D341Med (cell line): ENCODE measurements at regions not wholly inside any gene's neighbourhood (a gene's known extent, or its start where the extent isn't known, plus 50 kb on each side); places are given as distances from the start of the nearest gene placed in this dataset.

Source experiments
- DNase-seq: peaks from one replicate; pipeline ENCODE4 v3.0.0; 2012; ENCODE audit warnings: low spot score

DNA sequence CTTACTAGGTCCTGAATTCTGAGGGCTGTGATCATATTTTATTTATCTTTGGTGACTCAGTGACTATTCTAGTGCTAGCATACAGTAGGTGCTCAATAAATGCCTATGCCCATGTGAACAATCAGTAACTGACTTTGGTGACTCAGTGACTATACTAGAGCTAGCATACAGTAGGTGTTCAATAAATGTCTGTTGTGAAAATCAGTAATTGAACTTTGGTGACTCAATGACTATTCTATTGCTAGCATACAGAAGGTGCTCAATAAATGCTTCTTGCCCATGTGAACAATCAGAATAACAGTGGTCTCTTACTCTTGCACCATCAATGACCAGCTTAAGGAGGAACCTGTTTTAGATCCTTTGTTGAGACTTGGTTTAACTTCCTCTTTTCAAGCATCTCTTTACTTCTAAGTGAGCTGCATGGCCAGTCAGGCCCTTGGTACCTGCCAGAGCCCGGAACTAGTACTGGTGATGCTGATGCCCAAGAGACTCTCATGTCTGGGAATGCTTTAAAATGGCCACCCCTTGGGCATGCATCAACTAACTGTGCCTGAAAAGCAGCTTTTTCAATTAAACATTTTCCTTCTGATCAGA is 214.9 kb upstream of the SPRED2 start:
- DNase-seq: no peak

DNA sequence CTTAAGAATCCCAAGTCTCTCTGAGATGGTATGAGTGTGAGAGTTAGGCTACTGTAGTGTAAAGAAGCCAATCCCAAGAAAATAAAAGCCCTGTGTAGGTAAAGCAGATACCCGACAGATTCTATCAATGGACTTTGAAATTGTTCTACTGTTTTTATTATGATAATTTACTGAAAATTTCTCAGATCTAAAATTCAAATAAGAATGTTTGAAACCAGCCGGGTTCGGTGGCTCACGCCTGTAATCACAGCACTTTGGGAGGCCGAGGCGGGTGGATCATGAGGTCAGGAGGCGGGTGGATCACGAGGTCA is 208.3 kb upstream of the SPRED2 start:
- DNase-seq: no peak

DNA sequence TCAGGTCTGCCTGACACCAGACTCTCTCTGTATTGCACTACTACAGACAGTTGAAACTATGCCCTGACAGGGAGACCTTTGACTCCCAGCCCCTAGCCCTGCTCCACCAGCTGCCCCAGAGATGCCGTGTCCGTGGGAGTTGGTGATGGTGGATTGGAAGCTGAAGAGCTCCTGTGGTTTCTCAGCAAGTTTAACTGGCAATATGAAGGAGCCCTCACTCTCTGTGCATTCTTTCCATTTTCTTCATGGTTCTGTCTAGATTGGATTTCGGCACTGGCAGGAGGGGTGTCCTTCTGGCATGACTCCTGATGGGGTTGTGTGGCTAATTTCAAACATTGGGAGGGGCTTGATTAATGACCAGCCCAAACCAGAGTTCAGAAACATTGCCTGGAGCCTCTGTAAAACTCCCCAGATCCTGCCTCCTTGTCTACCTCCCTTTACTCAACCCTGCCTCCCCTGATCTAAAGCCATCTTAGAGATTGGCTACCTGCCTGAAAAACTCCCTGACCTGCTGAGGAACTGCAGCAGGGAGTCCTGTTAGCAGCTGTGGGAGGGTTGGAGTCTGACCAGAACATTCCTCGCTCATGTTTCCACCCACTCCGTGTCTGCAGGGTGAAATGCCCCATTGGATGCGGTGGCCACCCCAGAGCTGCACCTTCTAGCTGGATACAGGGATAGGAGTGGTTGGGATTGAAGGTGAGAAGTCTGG is 206.9 kb upstream of the SPRED2 start:
- no peak for DNase-seq

DNA sequence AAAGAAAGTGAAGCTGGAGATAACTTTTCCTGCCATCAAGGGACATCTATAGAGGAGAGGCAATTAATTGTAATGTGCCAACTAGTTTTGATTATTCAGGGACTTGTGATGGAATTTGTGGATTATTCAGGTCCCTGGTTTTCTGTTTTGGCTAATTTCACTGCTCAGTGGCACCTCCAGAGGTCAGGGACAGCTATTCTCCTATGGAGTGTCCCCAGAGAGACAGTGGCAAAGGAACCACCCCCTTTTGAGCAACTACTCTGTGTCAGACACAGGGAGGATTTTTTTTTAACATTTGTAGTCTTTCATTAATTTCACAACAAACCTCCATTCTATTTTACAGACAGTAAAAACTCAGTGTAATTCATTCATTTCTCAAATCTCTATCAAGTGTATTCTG is 206.0 kb upstream of the SPRED2 start:
- DNase-seq: no peak

DNA sequence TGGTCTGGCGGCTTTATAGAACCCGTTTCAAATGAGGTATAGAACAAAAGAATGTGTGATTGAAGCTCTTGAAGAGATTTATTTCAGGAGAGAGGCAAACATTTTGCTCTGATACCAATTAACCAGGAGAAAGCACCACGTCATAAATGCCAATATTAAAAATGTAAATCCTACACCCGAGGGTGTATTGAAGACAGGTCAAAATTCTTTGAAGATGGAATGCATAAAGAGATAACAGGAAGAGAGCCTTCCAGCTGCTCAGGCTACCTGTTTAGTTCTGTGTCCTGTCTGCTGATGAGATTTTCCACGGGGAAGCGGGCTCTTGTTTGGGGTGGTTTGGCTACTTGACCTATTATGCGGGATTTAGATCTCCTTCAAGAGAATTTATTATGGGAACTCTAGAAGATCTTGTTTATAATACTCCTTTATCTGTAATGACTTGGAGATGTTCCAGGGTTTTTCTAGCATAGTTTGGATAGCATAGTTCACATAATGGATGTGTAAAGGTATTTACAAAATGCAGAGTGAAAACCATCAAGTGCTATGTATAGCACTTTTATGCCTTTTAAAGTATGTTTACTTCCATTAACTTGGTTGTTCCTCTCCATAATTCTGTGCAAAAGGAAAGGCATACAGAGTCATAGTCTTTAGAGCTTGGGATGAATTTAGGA is 204.5 kb upstream of the SPRED2 start:
- no peak for DNase-seq

DNA sequence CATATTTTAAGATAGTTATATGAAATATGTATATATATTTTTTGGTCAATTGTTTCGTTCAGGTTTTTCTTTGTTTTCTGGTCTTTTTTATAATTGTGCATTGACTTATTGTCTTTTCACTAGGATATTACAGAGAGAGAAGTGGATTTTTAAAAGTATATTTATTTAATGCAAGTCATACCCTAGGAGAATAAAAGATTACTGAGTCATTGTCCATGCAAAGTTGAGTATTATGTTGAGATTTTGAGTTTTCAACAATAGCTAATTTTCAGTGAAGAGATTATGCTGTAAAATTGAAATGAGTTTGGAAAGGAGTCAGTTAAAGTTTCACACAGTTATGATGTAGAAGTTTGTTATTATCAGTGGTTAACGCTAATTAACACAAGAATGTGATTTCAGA is 203.6 kb upstream of the SPRED2 start:
- DNase-seq: no peak

DNA sequence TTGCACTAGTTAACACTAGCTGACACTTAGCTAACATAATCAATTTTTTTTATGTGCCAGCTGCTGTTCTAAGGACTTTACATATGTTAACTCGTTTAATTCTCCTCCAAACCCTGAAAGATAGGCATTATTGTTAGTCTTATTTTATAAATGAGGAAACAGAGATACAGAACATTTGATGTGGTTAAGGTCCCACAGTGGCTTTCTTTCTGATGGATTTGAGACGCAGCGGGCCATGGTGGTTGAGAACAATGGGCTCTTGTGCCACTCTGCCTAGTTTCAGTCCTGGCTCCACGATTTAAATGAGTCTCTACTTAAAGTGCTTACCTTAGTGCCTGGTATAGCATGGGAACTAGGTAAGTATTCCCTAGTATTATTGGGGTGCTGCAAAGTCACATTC is 201.9 kb upstream of the SPRED2 start:
- no peak for DNase-seq

DNA sequence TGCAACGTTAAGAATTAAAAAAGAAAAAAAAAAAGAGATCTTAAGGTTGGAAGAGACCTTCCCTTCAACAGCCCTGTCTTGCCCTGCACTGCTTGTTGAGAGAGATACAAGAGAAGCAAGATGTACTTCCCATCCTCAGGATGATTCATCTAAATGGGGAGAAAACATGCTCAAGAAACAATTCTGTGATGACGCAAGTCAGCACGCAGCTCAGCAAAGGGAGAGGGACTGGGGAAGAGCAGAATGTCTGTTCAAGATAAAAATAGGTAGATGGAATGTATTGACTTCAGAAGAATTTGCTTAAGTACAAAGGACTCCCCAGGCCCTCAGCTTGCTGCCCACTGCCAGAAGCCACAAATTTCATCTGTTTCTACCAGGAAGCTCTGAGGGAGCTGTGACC is 198.2 kb upstream of the SPRED2 start:
- no peak for DNase-seq

DNA sequence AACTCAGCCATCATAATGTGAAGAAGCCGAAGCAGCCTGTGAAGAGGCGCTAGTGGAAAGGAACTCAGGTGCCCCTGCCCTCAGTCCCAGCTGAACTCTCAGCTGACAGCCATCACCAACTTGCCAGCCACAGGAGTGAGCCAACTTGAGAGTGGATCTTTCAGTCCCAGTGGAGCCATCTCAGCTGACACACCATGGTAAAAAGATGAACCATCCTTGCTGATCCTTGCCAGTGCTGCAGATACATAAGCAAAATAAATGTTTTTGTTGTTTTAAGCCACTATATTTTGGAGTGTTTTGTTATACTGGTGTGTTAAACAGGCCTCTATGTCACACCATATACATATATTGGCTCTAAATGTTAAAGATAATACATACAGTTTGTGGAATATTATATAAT is 195.8 kb upstream of the SPRED2 start:
- no peak for DNase-seq

DNA sequence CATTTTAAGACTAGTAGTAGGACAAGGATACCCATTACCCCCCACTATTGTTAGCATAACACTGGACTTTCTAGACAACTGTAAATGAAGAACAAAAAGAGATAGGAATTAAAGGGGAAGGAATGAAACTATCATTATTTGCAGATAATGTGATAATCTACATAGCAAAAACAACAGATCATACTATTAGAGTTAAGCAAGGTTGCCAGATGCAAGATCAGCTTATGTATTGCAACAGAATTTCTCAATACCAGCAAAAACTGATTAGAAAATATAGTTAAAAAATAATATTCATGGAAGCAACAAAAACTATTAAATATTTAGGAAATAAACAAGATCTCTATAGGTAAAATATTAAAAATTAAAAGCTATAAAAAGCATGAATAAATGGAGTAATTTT is 194.4 kb upstream of the SPRED2 start:
- DNase-seq: no peak

DNA sequence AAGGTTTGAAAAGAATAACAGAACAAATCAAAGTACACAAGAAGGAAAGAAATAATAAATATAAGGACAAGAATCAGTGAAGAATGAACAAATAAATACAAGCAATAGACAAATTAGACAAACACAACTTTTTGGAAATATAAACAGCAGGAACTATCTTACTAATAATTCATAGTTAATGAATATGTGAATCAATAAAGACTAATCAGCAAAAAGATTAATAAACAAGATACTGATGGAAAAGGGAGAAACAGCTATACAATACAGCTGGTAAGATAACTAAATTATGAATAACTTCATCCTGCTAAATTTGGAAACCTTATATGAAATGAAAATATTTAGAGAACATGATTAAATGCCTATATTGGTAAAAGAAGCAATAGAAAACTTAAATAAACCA is 193.6 kb upstream of the SPRED2 start:
- DNase-seq: no peak

DNA sequence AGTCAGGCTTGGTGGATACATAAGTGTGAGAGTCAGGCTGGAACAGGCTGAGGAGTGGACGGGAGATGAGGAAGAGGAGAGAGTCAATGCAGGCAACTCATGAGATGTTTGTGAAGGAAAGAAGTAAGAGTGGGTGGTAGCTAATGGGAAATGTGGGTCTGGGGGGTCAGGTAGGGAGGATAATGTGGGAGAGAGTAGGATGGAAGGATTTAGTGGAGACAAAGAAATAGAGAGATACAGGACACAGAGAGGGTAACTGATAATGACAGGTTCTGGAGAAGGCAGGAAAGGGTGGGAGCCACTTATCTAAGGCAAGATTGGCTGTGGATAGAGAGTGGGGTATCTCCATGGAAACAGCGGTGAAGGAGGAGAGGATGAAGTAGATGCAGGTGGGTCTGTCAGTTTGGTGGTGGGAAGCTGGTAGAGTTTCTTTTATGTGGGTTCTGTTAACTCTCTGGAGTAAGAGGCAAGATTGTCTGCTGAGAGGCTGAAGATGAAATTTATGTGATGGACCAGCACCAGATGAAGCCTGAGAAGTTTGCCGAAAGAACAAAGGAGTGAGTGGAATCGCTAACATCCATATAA is 190.6 kb upstream of the SPRED2 start:
- DNase-seq: no peak

DNA sequence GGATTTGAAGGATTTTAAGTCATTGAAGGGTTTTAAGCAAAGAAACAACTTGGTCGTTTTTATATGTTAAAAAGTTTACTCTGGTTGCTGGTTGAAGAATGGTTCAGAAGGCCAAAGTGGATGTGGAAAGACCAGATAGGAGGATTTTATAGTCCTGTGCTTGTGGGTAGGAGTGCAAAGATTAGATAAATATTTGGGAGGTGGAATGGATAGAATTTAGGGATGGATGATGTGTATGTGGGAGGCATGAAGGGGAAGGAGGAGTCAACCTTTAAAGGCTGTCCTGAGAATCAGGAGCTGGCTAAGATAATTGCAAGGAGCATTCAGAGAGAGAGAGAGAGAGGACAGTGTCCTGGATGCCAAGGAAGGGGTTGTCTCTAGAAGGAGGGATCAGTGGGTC is 190.1 kb upstream of the SPRED2 start:
- DNase-seq: no peak

DNA sequence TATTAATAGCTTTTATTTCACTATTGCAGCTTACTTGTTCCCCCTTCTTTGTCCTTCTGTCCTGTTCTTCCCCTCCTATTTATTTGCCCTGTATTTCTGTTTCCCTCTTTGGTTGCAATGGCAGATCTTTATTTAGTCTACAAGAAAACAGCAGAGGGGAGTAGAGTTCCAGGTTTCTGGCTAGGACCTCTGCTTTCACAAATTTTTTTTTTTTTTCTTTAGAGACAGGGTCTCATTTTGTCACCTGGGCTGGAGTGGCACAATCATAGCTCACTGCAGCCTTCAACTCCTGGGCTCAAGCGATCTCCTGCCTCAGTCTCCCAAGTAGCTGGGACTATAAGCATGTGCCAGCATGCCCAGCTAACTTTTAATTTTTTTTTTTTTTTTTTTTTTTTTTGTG is 188.1 kb upstream of the SPRED2 start:
- DNase-seq: no peak

DNA sequence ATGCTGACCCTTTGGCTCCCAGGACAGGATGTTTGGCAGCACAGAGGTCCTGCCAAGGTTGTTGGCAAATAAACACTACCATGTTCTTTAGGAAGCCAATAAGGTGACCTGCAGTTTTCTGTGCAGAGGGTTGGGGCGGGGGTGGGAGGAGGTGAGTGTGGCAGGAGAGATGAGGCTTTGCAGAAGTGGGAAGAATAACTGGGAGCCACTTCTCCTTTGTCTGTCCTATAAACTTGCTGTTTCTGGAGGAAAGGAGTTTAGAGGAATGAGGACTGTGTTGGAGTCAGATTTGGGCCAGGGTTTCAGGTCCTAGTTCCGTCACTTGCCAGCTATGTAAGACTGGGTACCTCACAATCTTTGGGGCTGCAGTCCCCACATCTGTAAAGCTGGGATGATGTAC is 187.6 kb upstream of the SPRED2 start:
- DNase-seq: no peak

DNA sequence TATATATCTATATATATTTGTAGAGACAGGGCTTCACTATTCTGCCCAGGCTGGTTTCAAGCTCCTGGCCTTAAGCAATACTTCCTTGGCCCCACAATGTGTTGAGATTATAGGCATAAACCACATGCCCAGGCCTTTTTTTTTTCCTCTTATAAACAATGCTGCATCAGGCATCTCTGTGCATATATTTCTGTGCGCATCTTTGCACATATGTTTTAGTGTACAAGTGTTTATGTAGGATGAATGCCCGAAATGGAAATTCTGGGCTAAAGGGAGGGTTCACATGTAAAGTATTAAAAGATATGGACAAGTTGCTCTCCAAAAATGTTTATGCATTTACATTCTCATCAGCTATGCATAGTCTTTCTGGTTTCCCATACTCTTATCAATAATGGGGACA is 183.2 kb upstream of the SPRED2 start:
- no peak for DNase-seq

DNA sequence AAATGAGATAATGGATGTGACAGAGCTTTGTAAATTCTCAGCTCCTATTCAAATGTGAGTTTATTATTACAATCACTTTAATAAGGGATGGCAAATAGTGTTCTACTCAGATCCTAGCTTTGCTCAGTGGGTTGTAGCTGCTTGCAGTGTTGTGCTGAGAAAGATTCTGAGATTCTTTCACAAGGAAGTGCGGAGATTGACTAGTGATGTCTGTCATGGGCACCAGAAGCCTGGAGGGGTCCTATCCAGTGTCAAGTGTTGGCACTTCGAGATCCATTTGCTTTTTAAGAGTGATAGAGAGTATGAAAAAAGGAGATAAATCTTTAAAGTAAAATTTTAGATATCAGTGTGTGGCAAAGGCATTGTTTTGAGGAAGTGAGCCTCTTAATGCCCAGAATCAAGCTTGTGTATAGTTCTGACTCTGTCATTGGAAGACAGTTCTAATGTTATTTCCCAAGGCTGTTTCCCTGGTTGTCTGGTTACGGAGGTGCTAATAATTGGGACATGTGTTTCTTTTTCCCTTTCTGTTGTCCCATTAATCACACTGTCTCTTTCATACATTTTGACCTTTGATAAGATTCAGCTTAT is 181.7 kb upstream of the SPRED2 start:
- no peak for DNase-seq

DNA sequence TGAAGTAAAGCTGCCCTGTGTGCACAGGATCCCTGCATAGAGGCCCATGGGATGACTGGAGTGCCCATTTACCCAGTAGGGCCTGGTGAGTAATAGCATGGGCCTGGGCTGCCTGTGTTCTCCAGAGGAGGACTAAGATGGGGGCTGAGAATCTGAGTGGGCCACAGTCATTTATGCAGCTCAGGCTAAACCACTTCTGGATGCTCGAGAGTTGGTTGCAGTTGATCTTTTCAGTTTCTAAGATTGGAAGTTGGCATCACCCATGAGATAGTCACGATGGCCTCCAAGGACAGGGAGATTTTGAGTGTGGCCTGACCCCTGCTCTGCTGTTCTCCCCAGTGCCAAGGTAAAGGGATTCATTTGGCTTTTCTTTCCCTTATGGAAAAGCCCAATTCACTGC is 179.1 kb upstream of the SPRED2 start:
- no peak for DNase-seq

DNA sequence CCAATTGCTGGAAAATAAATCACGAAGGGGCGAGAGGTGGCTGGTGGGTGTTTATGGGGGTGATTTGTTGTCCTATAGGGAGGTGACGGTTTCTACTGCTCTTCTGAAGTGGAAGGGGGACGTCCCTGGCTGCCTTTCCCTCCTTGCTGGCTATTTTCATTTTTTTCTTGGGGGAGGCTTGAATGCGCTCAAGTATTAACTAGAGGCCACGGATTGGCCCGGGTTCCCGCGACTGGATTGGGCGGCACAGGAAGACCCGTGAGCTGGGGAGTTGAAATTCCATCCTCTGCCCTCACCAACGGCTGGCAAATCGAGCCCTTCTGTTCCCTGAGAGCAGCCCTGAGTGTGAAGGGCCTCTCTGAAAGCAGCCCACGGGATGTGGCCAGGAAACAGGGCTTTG is 176.5 kb upstream of the SPRED2 start:
- DNase-seq: no peak

DNA sequence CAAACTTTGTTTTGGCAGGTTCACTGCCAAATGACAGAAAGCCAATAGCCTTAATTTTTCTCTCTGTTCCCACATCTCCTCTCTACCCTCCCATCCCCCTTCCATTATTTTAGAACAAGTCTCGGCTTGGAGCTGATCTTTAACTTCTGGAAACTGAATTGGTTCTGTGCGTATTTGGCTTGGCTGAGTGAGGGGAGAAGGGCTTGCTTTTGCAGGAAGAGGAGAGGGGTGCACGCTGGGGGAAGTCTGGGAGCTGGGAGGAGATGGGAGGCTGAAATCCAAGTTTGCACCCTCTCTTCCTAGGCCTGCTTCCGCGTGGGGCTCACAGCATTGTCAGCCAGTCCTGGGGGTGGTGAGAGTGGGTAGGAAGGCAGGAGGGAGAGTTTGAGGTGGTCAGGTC is 176.1 kb upstream of the SPRED2 start:
- no peak for DNase-seq

DNA sequence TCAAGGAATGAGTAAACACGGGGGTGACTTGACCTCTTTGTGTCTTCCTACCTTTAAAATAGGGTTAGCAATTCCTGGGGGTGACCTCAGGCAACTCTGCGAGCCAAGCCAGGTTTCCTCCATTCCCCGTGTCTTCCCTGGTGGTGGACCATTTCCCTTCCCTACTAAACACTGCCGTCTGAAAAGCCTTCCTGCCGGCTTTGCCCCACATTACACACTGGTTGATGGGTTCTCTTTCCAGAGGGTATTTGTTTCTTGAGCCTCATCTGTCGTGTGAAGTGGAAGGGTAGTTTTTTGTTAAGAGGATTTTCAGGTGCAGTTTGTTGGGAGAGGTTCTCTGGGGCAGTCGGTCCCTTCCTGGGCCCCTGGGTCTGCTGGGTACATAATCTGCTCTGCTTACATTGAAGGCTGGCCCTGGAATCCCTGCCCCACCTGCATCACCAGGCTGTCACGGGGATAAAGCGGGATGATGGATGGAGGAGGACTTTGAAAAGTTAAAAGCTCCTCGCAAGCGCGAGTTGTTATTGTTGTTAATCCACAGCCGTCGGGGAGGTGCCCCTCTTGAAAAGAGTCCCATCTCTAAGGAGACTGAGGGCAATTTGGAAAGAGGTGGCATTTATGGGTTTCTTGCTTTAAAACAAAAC is 175.4 kb upstream of the SPRED2 start:
- no peak for DNase-seq

DNA sequence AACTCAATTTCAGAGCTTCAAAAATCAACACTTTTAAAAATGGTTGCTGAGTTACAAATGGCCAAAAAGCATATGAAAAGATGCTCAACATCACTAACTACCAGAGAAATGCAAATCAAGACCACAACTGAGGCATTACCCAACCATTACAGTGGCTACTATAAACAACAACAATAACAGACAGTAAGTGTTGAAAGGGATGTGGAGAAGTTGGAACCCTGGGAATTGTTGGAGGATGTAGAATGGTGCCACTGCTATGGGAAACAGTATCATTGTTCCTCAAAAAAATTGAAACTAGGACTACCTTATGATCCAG is 173.3 kb upstream of the SPRED2 start:
- DNase-seq: no peak
